ENCODE measurements at regions not wholly inside any gene's neighbourhood (a gene's known extent, or its start where the extent isn't known, plus 50 kb on each side); places are given as distances from the start of the nearest gene placed in this dataset.

DNA sequence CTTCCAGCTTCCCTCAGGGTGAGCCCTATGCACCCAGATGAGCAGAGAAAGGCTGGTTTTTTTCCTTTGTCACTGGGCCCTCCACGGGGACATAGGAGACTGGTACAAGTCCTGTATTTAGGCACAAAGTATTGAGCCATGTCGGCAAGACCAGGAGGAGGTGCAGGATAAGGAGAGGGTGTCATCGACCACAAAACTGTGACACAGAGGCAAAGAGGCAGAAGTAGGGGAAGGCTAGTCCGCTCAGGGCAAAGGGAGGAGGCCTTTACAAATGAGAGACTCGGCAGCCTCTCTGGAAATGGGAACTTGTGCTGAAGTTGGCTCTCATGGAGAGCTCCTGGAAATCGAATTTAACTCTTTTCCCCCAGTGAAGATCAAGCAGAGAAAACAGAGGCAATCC lies 70.7 kb upstream of the CAMK1G start:
- H3K4me2 ChIP-seq, result no peak overlapping the region; the same call in 1 of the 2 replicates
- H3K9me3 ChIP-seq (ENCODE audit: insufficient read depth, low read depth), result no peaks in the 10 kb centered on the region
- no peak for TF ChIP-seq EZH2 (IDR thresholded peaks at IDR 0.05; ENCODE audit: low read depth)
- TF ChIP-seq, protein P1, sequence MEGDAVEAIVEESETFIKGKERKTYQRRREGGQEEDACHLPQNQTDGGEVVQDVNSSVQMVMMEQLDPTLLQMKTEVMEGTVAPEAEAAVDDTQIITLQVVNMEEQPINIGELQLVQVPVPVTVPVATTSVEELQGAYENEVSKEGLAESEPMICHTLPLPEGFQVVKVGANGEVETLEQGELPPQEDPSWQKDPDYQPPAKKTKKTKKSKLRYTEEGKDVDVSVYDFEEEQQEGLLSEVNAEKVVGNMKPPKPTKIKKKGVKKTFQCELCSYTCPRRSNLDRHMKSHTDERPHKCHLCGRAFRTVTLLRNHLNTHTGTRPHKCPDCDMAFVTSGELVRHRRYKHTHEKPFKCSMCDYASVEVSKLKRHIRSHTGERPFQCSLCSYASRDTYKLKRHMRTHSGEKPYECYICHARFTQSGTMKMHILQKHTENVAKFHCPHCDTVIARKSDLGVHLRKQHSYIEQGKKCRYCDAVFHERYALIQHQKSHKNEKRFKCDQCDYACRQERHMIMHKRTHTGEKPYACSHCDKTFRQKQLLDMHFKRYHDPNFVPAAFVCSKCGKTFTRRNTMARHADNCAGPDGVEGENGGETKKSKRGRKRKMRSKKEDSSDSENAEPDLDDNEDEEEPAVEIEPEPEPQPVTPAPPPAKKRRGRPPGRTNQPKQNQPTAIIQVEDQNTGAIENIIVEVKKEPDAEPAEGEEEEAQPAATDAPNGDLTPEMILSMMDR (conservative IDR thresholded peaks at IDR 0.05), result no peak
- H3K79me2 ChIP-seq (ENCODE audit: low read depth), result no peaks in the 10 kb centered on the region
- H3K36me3 ChIP-seq (ENCODE audit: low read depth), result no peaks in the 10 kb centered on the region
- H3K27me3 ChIP-seq (ENCODE audit: insufficient read depth, low read depth), result peaks cover 14% of the 10 kb centered on the region
- ChIA-PET CTCF (interaction anchor here (0.8 kb wide), 1 partner anchor 1555 kb away, joined by 3 read pairs; no protein-coding TSS in a partner anchor), POLR2A (ENCODE audit: unreplicated experiment) (no interaction called here)
- H4K20me1 ChIP-seq (ENCODE audit: insufficient read depth), result no peaks in the 10 kb centered on the region
- DNase-seq, result no peak
- H3K27ac ChIP-seq, result no peak overlapping the region
- no TSS peak for BruUV-seq (replicated peaks)
- no peaks in the 10 kb centered on the region for H3K4me1 ChIP-seq (replicated peaks; ENCODE audit: insufficient read depth)
- intact Hi-C loops (cut with micrococcal nuclease; ENCODE audit: unreplicated experiment), result loop anchor here (1.0 to 5.0 kb wide), 2 partner anchors 1268 to 1491 kb away; no protein-coding TSS in a partner anchor
- no peak overlapping the region for H3K4me3 ChIP-seq
- no peaks in the 10 kb centered on the region for H3K9me2 ChIP-seq (ENCODE audit: insufficient read depth)
- H3F3A ChIP-seq (ENCODE audit: insufficient read depth, low read depth), result no peaks in the 10 kb centered on the region
- no peak overlapping the region for H2AFZ ChIP-seq

DNA sequence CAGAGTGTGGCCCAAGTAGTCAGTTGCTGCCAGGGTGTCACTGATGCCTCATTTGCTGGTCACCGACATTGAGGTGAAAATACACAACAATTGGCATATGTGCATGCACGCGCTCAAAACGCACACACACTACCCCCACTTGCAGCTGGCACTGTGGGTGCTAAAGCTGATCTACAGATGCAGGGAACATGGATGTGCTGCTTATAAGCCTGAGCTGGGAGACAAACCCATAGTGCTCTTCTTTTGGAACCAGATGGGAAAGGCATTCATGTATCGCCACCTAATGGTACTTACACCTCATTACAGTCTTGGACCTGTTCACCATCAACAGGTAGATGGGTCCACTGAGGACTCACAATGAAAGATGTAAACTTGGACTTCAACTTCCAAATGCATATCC lies 70.3 kb upstream of the CAMK1G start:
- H3K79me2 ChIP-seq (ENCODE audit: low read depth), result no peaks in the 10 kb centered on the region
- intact Hi-C loops (cut with micrococcal nuclease; ENCODE audit: unreplicated experiment), result loop anchor here (1.0 to 5.0 kb wide), 2 partner anchors 1268 to 1491 kb away; no protein-coding TSS in a partner anchor
- no peaks in the 10 kb centered on the region for H3K9me2 ChIP-seq (ENCODE audit: insufficient read depth)
- no peaks in the 10 kb centered on the region for H3K9me3 ChIP-seq (ENCODE audit: insufficient read depth, low read depth)
- H2AFZ ChIP-seq, result no peak overlapping the region
- peak; percentile 17 to 44 for DNase-seq
- H3K36me3 ChIP-seq (ENCODE audit: low read depth), result no peaks in the 10 kb centered on the region
- ChIA-PET POLR2A (ENCODE audit: unreplicated experiment) (no interaction called here), CTCF (interaction anchor here (0.8 kb wide), 1 partner anchor 1555 kb away, joined by 3 read pairs; no protein-coding TSS in a partner anchor)
- peaks cover 14% of the 10 kb centered on the region for H3K27me3 ChIP-seq (ENCODE audit: insufficient read depth, low read depth)
- no peaks in the 10 kb centered on the region for H3K4me1 ChIP-seq (replicated peaks; ENCODE audit: insufficient read depth)
- no peaks in the 10 kb centered on the region for H3F3A ChIP-seq (ENCODE audit: insufficient read depth, low read depth)
- no peaks in the 10 kb centered on the region for H4K20me1 ChIP-seq (ENCODE audit: insufficient read depth)
- H3K4me2 ChIP-seq, result no peak overlapping the region
- BruUV-seq (replicated peaks), result no TSS peak
- no peak overlapping the region for H3K4me3 ChIP-seq
- H3K27ac ChIP-seq, result no peak overlapping the region
- TF ChIP-seq, protein P1 (conservative IDR thresholded peaks at IDR 0.05), result peak; percentile 76
- TF ChIP-seq EZH2 (IDR thresholded peaks at IDR 0.05; ENCODE audit: low read depth), result no peak

DNA sequence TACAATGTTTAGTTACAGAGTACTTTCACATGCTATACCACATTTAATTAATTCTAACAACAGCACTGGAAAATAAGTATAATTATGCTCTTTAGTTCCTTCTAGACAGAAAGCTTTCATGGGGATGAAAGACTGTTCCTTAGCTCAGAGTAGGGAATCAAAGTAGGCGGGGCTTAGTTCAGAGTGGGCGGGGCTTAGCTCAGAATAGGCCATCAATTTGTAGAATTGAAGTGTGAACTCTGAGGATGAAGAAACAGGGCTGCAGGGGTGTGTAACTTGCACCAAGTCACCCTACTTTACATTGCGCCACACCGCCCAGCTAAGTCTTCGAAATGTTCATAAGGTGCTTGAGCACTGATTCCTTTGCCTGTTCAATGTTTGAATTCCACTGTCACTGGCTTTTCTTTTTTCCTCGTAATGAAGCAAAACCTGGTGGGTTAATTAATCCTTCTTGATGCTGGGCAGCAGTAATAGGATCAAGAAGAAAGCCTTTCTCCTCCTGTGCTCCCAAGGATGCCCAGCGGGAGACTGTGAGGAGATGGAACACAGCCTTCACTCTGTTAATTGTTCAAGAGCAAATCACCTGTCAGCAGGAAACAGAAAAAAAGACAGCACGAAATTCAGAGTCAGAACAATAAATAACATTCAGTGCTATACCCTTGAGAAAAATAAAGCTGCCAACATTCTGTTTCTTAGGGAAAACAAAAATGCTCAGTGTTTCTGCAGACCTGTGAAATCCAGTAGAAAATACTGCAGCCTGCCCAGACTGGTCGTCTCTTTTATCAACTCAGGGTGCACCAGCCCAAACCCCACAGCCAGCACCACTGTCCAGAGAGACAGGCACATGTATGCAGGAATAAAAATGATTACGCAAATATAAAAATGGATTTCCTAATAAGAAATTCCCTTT lies 66.5 kb upstream of the CAMK1G start:
- Histone ChIP-seq H3F3A (ENCODE audit: insufficient read depth, low read depth) (no peaks in the 10 kb centered on the region), H3K9me2 (ENCODE audit: insufficient read depth) (no peaks in the 10 kb centered on the region), H3K4me3 (no peak overlapping the region), H3K9me3 (ENCODE audit: insufficient read depth, low read depth) (0 out of 2 replicates have a peak, but pooled peaks cover 3% of the 10 kb centered on the region), H3K36me3 (ENCODE audit: low read depth) (no peaks in the 10 kb centered on the region), H2AFZ (no peak overlapping the region), H3K4me2 (no peak overlapping the region), H4K20me1 (ENCODE audit: insufficient read depth) (no peaks in the 10 kb centered on the region), H3K27ac (no peak overlapping the region), H3K4me1 (replicated peaks; ENCODE audit: insufficient read depth) (no peaks in the 10 kb centered on the region), H3K27me3 (ENCODE audit: insufficient read depth, low read depth) (peaks cover 14% of the 10 kb centered on the region), H3K79me2 (ENCODE audit: low read depth) (no peaks in the 10 kb centered on the region)
- no peak for TF ChIP-seq EZH2 (IDR thresholded peaks at IDR 0.05; ENCODE audit: low read depth)
- TF ChIP-seq, protein P1 (conservative IDR thresholded peaks at IDR 0.05), result no peak
- ChIA-PET CTCF (interaction anchor here (0.6 kb wide), 1 partner anchor 9 kb away, joined by 4 read pairs; no protein-coding TSS in a partner anchor), POLR2A (ENCODE audit: unreplicated experiment) (no interaction called here)
- DNase-seq, result no peak
- intact Hi-C loops (cut with micrococcal nuclease; ENCODE audit: unreplicated experiment), result no loop called here
- no TSS peak for BruUV-seq (replicated peaks)

Measured in PC-9 (cell line).